ENCODE measurements at regions not wholly inside any gene's neighbourhood (a gene's known extent, or its start where the extent isn't known, plus 50 kb on each side); places are given as distances from the start of the nearest gene placed in this dataset.

- ChIA-PET POLR2A (ENCODE audit: low non-redundant PET) (no interaction called here), CTCF (no interaction called here)
- Histone ChIP-seq H3K4me3 (ENCODE audit: low read depth, low read length, poor library complexity, severe bottlenecking) (no peak overlapping the region), H3K27me3 (replicated peaks; ENCODE audit: insufficient read depth, low read depth, low read length, poor library complexity) (no peaks in the 10 kb centered on the region), H3K4me1 (ENCODE audit: insufficient read depth, low read length, poor library complexity, severe bottlenecking) (no peaks in the 10 kb centered on the region), H3K27ac (ENCODE audit: low read depth, low read length, poor library complexity, severe bottlenecking) (no peak overlapping the region), H3K36me3 (ENCODE audit: insufficient read depth, low read length, poor library complexity, severe bottlenecking) (no peaks in the 10 kb centered on the region), H3K9me3 (ENCODE audit: low read depth, low read length, poor library complexity, severe bottlenecking) (peaks cover 37% of the 10 kb centered on the region)
- no peak for DNase-seq (ENCODE audit: low spot score)
- TF ChIP-seq CTCF (conservative IDR thresholded peaks at IDR 0.05; ENCODE audit: low read depth, low read length): no peak
- intact Hi-C loops (cut with micrococcal nuclease; ENCODE audit: unreplicated experiment): no loop called here
- BruUV-seq (replicated peaks): no TSS peak
These were observed 165.0 kb upstream of the HS3ST1 start for GRCh38 chr4:11593576-11594116.

GRCh38 chr4:11592276-11592675, 163.6 kb upstream of the HS3ST1 start:
- no peak overlapping the region for H3K27ac ChIP-seq (ENCODE audit: low read depth, low read length, poor library complexity, severe bottlenecking)
- no peaks in the 10 kb centered on the region for H3K36me3 ChIP-seq (ENCODE audit: insufficient read depth, low read length, poor library complexity, severe bottlenecking)
- CTCF ChIA-PET: no interaction called here
- intact Hi-C loops (cut with micrococcal nuclease; ENCODE audit: unreplicated experiment): no loop called here
- DNase-seq (ENCODE audit: low spot score): no peak
- BruUV-seq (replicated peaks): no TSS peak
- H3K27me3 ChIP-seq (replicated peaks; ENCODE audit: insufficient read depth, low read depth, low read length, poor library complexity): no peaks in the 10 kb centered on the region
- H3K4me3 ChIP-seq (ENCODE audit: low read depth, low read length, poor library complexity, severe bottlenecking): no peak overlapping the region
- no peak for TF ChIP-seq EZH2 (IDR thresholded peaks at IDR 0.05; ENCODE audit: borderline replicate concordance, low read depth, low read length, poor library complexity, severe bottlenecking)
- peaks cover 40% of the 10 kb centered on the region for H3K9me3 ChIP-seq (ENCODE audit: low read depth, low read length, poor library complexity, severe bottlenecking)
- no peaks in the 10 kb centered on the region for H3K4me1 ChIP-seq (ENCODE audit: insufficient read depth, low read length, poor library complexity, severe bottlenecking)
- POLR2A ChIA-PET (ENCODE audit: low non-redundant PET): no interaction called here

- Histone ChIP-seq H3K4me1 (ENCODE audit: insufficient read depth, low read length, poor library complexity, severe bottlenecking) (no peaks in the 10 kb centered on the region), H3K27me3 (replicated peaks; ENCODE audit: insufficient read depth, low read depth, low read length, poor library complexity) (no peaks in the 10 kb centered on the region), H3K27ac (ENCODE audit: low read depth, low read length, poor library complexity, severe bottlenecking) (no peak overlapping the region), H3K4me3 (ENCODE audit: low read depth, low read length, poor library complexity, severe bottlenecking) (no peak overlapping the region), H3K36me3 (ENCODE audit: insufficient read depth, low read length, poor library complexity, severe bottlenecking) (no peaks in the 10 kb centered on the region), H3K9me3 (ENCODE audit: low read depth, low read length, poor library complexity, severe bottlenecking) (peaks cover 45% of the 10 kb centered on the region)
- no peak for DNase-seq (ENCODE audit: low spot score)
- TF ChIP-seq CTCF (conservative IDR thresholded peaks at IDR 0.05; ENCODE audit: low read depth, low read length): no peak
- TF ChIP-seq EZH2 (IDR thresholded peaks at IDR 0.05; ENCODE audit: borderline replicate concordance, low read depth, low read length, poor library complexity, severe bottlenecking): no peak
- POLR2A ChIA-PET (ENCODE audit: low non-redundant PET): no interaction called here
- CTCF ChIA-PET: no interaction called here
- BruUV-seq (replicated peaks): no TSS peak
- intact Hi-C loops (cut with micrococcal nuclease; ENCODE audit: unreplicated experiment): no loop called here
These were observed 161.4 kb upstream of the HS3ST1 start for GRCh38 chr4:11590132-11590531.

- H3K27me3 ChIP-seq (replicated peaks; ENCODE audit: insufficient read depth, low read depth, low read length, poor library complexity): no peaks in the 10 kb centered on the region
- TF ChIP-seq EZH2 (IDR thresholded peaks at IDR 0.05; ENCODE audit: borderline replicate concordance, low read depth, low read length, poor library complexity, severe bottlenecking) (no peak), CTCF (conservative IDR thresholded peaks at IDR 0.05; ENCODE audit: low read depth, low read length) (no peak)
- DNase-seq (ENCODE audit: low spot score): no peak
- intact Hi-C loops (cut with micrococcal nuclease; ENCODE audit: unreplicated experiment): no loop called here
- H3K27ac ChIP-seq (ENCODE audit: low read depth, low read length, poor library complexity, severe bottlenecking): no peak overlapping the region
- peaks cover 48% of the 10 kb centered on the region for H3K9me3 ChIP-seq (ENCODE audit: low read depth, low read length, poor library complexity, severe bottlenecking)
- POLR2A ChIA-PET (ENCODE audit: low non-redundant PET): no interaction called here
- no peak overlapping the region for H3K4me3 ChIP-seq (ENCODE audit: low read depth, low read length, poor library complexity, severe bottlenecking)
- no peaks in the 10 kb centered on the region for H3K4me1 ChIP-seq (ENCODE audit: insufficient read depth, low read length, poor library complexity, severe bottlenecking)
- BruUV-seq (replicated peaks): no TSS peak
- H3K36me3 ChIP-seq (ENCODE audit: insufficient read depth, low read length, poor library complexity, severe bottlenecking): no peaks in the 10 kb centered on the region
- CTCF ChIA-PET: no interaction called here
These were observed 161.0 kb upstream of the HS3ST1 start for GRCh38 chr4:11589676-11590075.

Measured in A673 (cell line).